Fibroblast of lung (primary cell): ENCODE measurements at regions not wholly inside any gene's neighbourhood (a gene's known extent, or its start where the extent isn't known, plus 50 kb on each side); places are given as distances from the start of the nearest gene placed in this dataset.

ENCODE experiments used
- EZH2 ChIP-seq: IDR thresholded peaks from 2 replicates; pipeline ENCODE4 v1.5.1; 2012; ENCODE audit warnings: low read length, control low read depth, mild to moderate bottlenecking; ENCODE audit errors: missing control alignments
- TF ChIP-seq, protein P1 (sequence below), 2 donors: IDR thresholded peaks in 1 of 2; conservative IDR thresholded peaks in 1 of 2; 1 replicate in 1 of 2; 2 replicates in 1 of 2; pipeline ENCODE4 v1.5.1; 2011 to 2012; ENCODE audit warnings: low read length in 2 of 2, control low read depth in 1 of 2, inconsistent platforms in 1 of 2, low read depth in 1 of 2, mild to moderate bottlenecking in 1 of 2

DNA sequence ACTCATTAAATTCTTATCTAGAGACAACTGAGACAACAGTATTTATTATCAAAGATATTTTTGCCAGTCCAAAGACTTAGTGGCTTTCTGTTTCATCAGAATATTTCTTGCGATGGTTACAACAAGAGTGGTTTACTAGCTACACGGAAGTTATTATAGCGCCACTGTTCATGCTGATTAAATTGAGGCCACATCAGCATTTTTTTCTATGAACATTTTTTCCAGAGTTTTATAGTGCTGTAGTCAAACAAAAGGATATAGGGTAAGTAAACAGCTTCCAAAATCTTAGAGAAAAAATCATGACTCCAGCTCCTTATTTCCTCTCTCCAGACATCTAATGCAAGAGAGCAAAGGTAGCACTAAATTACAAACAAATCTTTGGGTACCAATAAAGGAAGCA, 1264.4 kb downstream of the ZPLD1 start:
- TF ChIP-seq, protein P1, sequence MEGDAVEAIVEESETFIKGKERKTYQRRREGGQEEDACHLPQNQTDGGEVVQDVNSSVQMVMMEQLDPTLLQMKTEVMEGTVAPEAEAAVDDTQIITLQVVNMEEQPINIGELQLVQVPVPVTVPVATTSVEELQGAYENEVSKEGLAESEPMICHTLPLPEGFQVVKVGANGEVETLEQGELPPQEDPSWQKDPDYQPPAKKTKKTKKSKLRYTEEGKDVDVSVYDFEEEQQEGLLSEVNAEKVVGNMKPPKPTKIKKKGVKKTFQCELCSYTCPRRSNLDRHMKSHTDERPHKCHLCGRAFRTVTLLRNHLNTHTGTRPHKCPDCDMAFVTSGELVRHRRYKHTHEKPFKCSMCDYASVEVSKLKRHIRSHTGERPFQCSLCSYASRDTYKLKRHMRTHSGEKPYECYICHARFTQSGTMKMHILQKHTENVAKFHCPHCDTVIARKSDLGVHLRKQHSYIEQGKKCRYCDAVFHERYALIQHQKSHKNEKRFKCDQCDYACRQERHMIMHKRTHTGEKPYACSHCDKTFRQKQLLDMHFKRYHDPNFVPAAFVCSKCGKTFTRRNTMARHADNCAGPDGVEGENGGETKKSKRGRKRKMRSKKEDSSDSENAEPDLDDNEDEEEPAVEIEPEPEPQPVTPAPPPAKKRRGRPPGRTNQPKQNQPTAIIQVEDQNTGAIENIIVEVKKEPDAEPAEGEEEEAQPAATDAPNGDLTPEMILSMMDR (conservative IDR thresholded peaks at IDR 0.05 in 1 of 2, IDR thresholded peaks at IDR 0.05 in 1 of 2; ENCODE audit: low read depth in 1 of 2, low read length in 2 of 2) = no peak
- TF ChIP-seq EZH2 = no peak
